ENCODE measurements at regions not wholly inside any gene's neighbourhood (a gene's known extent, or its start where the extent isn't known, plus 50 kb on each side); places are given as distances from the start of the nearest gene placed in this dataset.
"Not testable (repeated sequence)": the region's sequence is repeated elsewhere in the genome, so short reads cannot be mapped to it uniquely, and the experiment has no call there.

DNA sequence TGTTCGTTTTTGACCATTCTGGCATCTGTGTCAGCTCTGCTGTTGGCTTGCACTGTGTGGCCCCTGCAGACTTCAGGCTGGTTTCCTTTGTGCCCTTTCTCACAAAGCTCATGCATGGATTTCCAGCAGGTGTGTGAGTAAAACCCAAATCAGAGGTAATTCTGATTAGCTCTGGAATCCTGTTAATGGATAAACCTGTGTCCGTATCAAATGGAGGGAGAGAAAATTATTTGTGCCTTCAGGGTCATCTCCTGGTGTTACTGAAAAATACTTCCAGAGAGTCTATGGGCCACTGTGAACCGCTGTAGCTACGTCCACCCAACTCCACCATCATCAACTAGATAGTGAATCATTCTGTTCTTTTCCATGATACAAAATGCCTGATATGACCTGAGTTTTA lies 726.1 kb upstream of the TPTE start:
- peaks cover 39% of the 10 kb centered on the region for H3K9me3 Mint-ChIP-seq
- not testable (repeated sequence) for H3K27ac Mint-ChIP-seq; DNase-seq; H3K36me3 Mint-ChIP-seq (ENCODE audit: low read depth); H3K27me3 Mint-ChIP-seq; H3K4me3 Mint-ChIP-seq; H3K4me1 Mint-ChIP-seq (ENCODE audit: low read depth)

- H3K27me3 Mint-ChIP-seq; DNase-seq; H3K4me3 Mint-ChIP-seq; H3K36me3 Mint-ChIP-seq (ENCODE audit: low read depth); H3K27ac Mint-ChIP-seq; H3K4me1 Mint-ChIP-seq (ENCODE audit: low read depth): not testable (repeated sequence)
- peaks cover 39% of the 10 kb centered on the region for H3K9me3 Mint-ChIP-seq
Observed at GRCh38 chr21:9796293-9796692, 725.1 kb upstream of the TPTE start.

DNA sequence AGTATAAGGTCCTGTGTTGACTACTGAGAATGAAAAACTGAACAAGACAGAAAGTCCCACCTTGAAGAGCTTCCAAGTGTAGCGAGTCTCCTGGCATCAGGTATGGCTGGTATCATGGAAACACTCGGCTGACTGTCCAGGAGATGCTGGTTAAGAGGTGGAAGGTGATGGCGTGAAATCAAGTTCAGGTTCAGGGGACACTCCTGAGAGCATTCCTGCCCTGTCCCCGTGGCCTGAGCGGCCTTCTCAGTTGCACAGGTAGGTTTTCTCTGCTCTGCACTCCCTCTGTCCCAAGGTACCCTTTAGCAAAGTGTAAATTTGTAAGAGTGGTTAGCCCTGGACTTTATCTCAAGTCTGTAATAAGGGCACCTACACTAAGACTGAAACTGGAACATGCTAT lies 713.7 kb upstream of the TPTE start:
- H3K36me3 Mint-ChIP-seq (ENCODE audit: low read depth); DNase-seq; H3K27ac Mint-ChIP-seq; H3K27me3 Mint-ChIP-seq; H3K4me3 Mint-ChIP-seq; H3K4me1 Mint-ChIP-seq (ENCODE audit: low read depth); H3K9me3 Mint-ChIP-seq: not testable (repeated sequence)

- not testable (repeated sequence) for H3K4me3 Mint-ChIP-seq; H3K27ac Mint-ChIP-seq; H3K27me3 Mint-ChIP-seq; H3K4me1 Mint-ChIP-seq (ENCODE audit: low read depth); H3K36me3 Mint-ChIP-seq (ENCODE audit: low read depth); DNase-seq; H3K9me3 Mint-ChIP-seq
Observed at GRCh38 chr21:9811223-9812004, 710.0 kb upstream of the TPTE start.

DNA sequence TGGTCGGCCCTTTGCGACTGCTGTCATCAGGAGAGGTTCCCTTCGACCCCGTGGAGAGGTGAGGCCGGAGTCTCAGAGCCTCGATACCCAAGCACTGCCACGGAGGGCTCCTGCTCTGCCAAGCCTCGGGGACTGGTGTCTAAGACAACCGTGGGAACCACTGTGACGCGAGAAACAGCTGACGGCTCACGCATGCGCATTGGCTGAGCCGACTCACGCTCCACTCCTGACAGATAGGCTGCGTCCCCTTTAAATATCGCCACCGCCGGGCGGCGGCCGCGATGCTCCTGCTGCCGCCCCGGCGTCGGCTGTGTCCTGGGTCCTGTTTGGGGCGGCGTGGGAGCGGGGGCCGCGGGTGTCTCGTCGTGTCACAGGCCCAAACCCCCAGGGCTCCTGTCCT lies 708.9 kb upstream of the TPTE start:
- H3K4me1 Mint-ChIP-seq (ENCODE audit: low read depth); DNase-seq; H3K4me3 Mint-ChIP-seq; H3K27me3 Mint-ChIP-seq; H3K9me3 Mint-ChIP-seq; H3K27ac Mint-ChIP-seq; H3K36me3 Mint-ChIP-seq (ENCODE audit: low read depth): not testable (repeated sequence)

DNA sequence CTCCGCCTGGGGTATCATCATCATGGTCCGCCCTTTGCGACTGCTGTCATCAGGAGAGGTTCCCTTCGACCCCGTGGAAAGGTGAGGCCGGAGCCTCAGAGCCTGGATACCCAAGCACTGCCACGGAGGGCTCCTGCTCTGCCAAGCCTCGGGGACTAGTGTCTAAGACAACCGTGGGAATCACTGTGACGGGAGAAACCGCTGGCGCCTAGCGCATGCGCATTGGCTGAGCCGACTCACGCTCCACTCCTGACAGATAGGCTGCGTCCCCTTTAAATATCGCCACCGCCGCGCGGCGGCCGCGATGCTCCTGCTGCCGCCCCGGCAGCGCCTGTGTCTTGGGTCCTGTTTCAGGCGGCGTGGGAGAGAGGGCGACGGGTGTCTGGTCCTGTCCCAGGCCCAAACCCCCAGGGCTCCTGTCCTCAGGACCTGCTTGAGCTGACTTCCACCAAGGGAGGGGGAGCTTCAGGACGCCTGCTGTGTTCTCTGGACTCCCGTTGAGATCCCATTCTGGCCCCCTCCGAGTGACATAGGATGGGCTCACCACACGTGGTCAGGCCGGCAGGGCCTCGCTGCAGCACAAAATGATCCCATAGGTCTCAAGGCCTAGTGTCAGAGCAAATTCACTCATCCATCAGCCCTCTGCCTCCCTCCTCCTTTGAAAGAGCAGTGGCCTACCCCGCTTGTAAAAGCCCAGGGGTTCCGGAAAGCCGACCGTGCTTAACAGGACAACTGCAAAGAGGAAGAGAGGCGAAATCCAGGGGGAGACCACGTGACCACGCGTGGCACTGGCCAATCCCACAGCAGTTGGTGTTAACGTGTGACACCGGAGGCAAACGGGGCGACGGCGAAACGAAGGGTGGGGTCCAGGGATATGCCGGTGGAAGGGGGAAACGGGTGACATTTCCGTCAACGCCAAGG lies 707.2 kb upstream of the TPTE start:
- not testable (repeated sequence) for H3K4me1 Mint-ChIP-seq (ENCODE audit: low read depth); H3K27ac Mint-ChIP-seq; DNase-seq; H3K9me3 Mint-ChIP-seq; H3K36me3 Mint-ChIP-seq (ENCODE audit: low read depth); H3K27me3 Mint-ChIP-seq; H3K4me3 Mint-ChIP-seq

DNA sequence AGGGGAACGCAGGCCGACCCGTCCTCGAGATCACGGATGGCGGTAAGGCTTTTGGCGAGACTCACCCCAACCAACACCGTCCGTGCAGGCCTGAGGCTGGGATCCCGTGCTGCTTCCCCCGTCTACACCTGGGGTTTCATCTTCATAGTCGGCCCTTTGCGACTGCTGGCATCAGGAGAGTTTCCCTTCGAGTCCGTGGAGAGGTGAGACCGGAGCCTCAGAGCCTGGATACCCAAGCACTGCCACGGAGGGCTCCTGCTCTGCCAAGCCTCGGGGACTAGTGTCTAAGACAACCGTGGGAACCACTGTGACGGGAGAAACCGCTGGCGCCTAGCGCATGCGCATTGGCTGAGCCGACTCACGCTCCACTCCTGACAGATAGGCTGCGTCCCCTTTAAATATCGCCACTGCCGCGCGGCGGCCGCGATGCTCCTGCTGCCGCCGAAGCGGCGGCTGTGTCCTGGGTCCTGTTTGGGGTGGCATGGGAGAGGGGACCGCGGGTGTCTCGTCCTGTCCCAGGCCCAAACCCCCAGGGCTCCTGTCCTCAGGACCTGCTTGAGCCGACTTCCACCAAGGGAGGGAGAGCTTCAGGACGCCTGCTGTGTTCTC lies 706.1 kb upstream of the TPTE start:
- DNase-seq; H3K27ac Mint-ChIP-seq; H3K36me3 Mint-ChIP-seq (ENCODE audit: low read depth); H3K4me3 Mint-ChIP-seq; H3K4me1 Mint-ChIP-seq (ENCODE audit: low read depth); H3K9me3 Mint-ChIP-seq; H3K27me3 Mint-ChIP-seq: not testable (repeated sequence)

- H3K27ac Mint-ChIP-seq; DNase-seq; H3K36me3 Mint-ChIP-seq (ENCODE audit: low read depth); H3K4me3 Mint-ChIP-seq; H3K4me1 Mint-ChIP-seq (ENCODE audit: low read depth); H3K27me3 Mint-ChIP-seq; H3K9me3 Mint-ChIP-seq: not testable (repeated sequence)
Observed at GRCh38 chr21:9816734-9817334, 704.5 kb upstream of the TPTE start.

DNA sequence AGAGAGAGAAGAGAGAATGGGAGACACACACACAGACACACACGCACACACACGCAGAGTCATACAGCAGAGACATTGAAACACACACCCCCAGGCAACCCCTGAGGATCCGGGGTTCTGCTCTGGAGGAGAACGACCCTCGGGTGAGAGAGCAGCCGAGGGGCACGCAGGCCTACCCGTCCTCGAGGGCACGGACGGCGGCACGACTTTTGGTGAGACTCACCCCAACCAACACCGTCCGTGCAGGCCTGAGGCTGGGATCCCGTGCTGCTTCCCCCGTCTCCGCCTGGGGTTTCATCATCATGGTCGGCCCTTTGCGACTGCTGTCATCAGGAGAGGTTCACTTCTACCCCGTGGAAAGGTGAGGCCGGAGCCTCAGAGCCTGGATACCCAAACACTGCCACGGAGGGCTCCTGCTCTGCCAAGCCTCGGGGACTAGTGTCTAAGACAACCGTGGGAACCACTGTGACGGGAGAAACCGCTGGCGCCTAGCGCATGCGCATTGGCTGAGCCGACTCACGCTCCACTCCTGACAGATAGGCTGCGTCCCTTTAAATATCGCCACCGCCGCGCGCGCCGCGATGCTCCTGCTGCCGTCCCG lies 703.4 kb upstream of the TPTE start:
- not testable (repeated sequence) for H3K27ac Mint-ChIP-seq; H3K9me3 Mint-ChIP-seq; H3K27me3 Mint-ChIP-seq; H3K4me1 Mint-ChIP-seq (ENCODE audit: low read depth); H3K4me3 Mint-ChIP-seq; H3K36me3 Mint-ChIP-seq (ENCODE audit: low read depth); DNase-seq

- H3K36me3 Mint-ChIP-seq (ENCODE audit: low read depth); H3K27me3 Mint-ChIP-seq; H3K4me1 Mint-ChIP-seq (ENCODE audit: low read depth); H3K27ac Mint-ChIP-seq; H3K4me3 Mint-ChIP-seq; DNase-seq; H3K9me3 Mint-ChIP-seq: not testable (repeated sequence)
Observed at GRCh38 chr21:9819549-9820192, 701.7 kb upstream of the TPTE start.

GRCh38 chr21:9820579-9820978 lies 700.8 kb upstream of the TPTE start:
- not testable (repeated sequence) for H3K9me3 Mint-ChIP-seq; H3K27ac Mint-ChIP-seq; H3K27me3 Mint-ChIP-seq; H3K36me3 Mint-ChIP-seq (ENCODE audit: low read depth); H3K4me3 Mint-ChIP-seq; DNase-seq; H3K4me1 Mint-ChIP-seq (ENCODE audit: low read depth)

- H3K27ac Mint-ChIP-seq: not testable (repeated sequence)
Observed at GRCh38 chr21:9821472-9821871, 699.9 kb upstream of the TPTE start.

GRCh38 chr21:9822093-9822820 lies 699.1 kb upstream of the TPTE start:
- H3K4me1 Mint-ChIP-seq (ENCODE audit: low read depth); H3K27me3 Mint-ChIP-seq; H3K27ac Mint-ChIP-seq; H3K4me3 Mint-ChIP-seq; DNase-seq; H3K9me3 Mint-ChIP-seq; H3K36me3 Mint-ChIP-seq (ENCODE audit: low read depth): not testable (repeated sequence)

More at GRCh38 chr21:9821472-9821871, 699.9 kb upstream of the TPTE start:
- not testable (repeated sequence) for H3K9me3 Mint-ChIP-seq; H3K4me1 Mint-ChIP-seq (ENCODE audit: low read depth); DNase-seq; H3K27me3 Mint-ChIP-seq; H3K4me3 Mint-ChIP-seq; H3K36me3 Mint-ChIP-seq (ENCODE audit: low read depth)

Measured in activated T-cell treated with anti-CD3 and anti-CD28 coated beads, Interleukin-2, amount 50 U/mL, for 24 hours (primary cell).